ENCODE measurements at regions not wholly inside any gene's neighbourhood (a gene's known extent, or its start where the extent isn't known, plus 50 kb on each side); places are given as distances from the start of the nearest gene placed in this dataset.
"Not testable (repeated sequence)": the region's sequence is repeated elsewhere in the genome, so short reads cannot be mapped to it uniquely, and the experiment has no call there.

DNA sequence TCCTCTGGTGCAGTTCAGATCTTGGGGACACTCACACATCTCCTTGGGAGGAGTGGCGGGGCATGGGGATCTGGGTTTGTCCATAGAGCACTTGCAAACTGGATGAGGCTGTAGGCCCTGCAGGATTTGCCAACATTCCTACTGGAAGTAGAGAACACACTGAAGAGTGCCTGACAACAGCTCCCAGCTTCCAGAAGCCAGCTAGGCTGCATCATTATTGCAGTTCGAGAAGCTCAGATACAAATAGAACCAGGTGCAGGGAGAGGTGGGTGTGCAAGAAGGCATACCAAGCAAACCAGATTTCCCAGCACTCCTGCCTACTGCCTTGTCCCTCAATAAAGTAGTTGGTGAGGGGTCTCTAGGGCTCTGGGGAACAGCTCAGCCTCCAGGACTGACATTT lies 52.5 kb downstream of the RHOB start:
- H2AFZ ChIP-seq (ENCODE audit: low read depth, low read length), result no peak overlapping the region
- no peaks in the 10 kb centered on the region for H3K4me1 ChIP-seq (ENCODE audit: control insufficient read depth, extremely low read depth, insufficient read depth, low read length)
- no peaks in the 10 kb centered on the region for H3K79me2 ChIP-seq (ENCODE audit: control insufficient read depth, insufficient read depth, low read length)
- BruUV-seq (replicated peaks), result no TSS peak
- POLR2A ChIA-PET, result no interaction called here
- DNase-seq (ENCODE audit: low read depth, low spot score) (no peak), FAIRE-seq (no peak)
- no peak overlapping the region for H3K4me3 ChIP-seq (replicated peaks in 1 of 3; ENCODE audit: insufficient read depth in 1 of 3, low read depth in 1 of 3, low read length in 3 of 3)
- H3K27me3 ChIP-seq (ENCODE audit: control insufficient read depth in 2 of 2, insufficient read depth in 2 of 2, low read length in 2 of 2), result no peaks in the 10 kb centered on the region
- H3K9me3 ChIP-seq (replicated peaks; ENCODE audit: control insufficient read depth, insufficient read depth, low read length), result no peaks in the 10 kb centered on the region
- dilution Hi-C loops (cut with MboI; ENCODE audit: extremely low pct_ligation_motif_present, low sequenced_read_pairs) (no loop called here), intact Hi-C loops (cut with micrococcal nuclease) (no loop called here)
- no peak overlapping the region for H3K4me2 ChIP-seq (ENCODE audit: insufficient read depth, low read length)
- H3K27ac ChIP-seq (ENCODE audit: insufficient read depth, low read depth, low read length), result no peak overlapping the region
- H3K36me3 ChIP-seq (ENCODE audit: control insufficient read depth in 2 of 2, extremely low read depth in 1 of 2, insufficient read depth in 2 of 2, low read length in 2 of 2), result no peaks in the 10 kb centered on the region
- CTCF ChIA-PET, result interaction anchor here (0.9 kb wide), 1 partner anchor 60 kb away, joined by 3 read pairs; no protein-coding TSS in a partner anchor
- H3K9ac ChIP-seq (replicated peaks; ENCODE audit: extremely low read depth, insufficient read depth, low read length), result no peak overlapping the region
- TF ChIP-seq POLR2A (IDR thresholded peaks at IDR 0.05; ENCODE audit: low read depth, low read length), result no peak
- TF ChIP-seq, protein P1, sequence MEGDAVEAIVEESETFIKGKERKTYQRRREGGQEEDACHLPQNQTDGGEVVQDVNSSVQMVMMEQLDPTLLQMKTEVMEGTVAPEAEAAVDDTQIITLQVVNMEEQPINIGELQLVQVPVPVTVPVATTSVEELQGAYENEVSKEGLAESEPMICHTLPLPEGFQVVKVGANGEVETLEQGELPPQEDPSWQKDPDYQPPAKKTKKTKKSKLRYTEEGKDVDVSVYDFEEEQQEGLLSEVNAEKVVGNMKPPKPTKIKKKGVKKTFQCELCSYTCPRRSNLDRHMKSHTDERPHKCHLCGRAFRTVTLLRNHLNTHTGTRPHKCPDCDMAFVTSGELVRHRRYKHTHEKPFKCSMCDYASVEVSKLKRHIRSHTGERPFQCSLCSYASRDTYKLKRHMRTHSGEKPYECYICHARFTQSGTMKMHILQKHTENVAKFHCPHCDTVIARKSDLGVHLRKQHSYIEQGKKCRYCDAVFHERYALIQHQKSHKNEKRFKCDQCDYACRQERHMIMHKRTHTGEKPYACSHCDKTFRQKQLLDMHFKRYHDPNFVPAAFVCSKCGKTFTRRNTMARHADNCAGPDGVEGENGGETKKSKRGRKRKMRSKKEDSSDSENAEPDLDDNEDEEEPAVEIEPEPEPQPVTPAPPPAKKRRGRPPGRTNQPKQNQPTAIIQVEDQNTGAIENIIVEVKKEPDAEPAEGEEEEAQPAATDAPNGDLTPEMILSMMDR (IDR thresholded peaks at IDR 0.05; ENCODE audit: extremely low read depth in 1 of 2, insufficient read depth in 1 of 2, low read depth in 1 of 2, low read length in 2 of 2), result no peak
- no peaks in the 10 kb centered on the region for H4K20me1 ChIP-seq (replicated peaks; ENCODE audit: control insufficient read depth, extremely low read depth, insufficient read depth, low read length)
- no peaks in the 10 kb centered on the region for H3K9me1 ChIP-seq (replicated peaks; ENCODE audit: control insufficient read depth, extremely low read depth, insufficient read depth, low read length)

DNA sequence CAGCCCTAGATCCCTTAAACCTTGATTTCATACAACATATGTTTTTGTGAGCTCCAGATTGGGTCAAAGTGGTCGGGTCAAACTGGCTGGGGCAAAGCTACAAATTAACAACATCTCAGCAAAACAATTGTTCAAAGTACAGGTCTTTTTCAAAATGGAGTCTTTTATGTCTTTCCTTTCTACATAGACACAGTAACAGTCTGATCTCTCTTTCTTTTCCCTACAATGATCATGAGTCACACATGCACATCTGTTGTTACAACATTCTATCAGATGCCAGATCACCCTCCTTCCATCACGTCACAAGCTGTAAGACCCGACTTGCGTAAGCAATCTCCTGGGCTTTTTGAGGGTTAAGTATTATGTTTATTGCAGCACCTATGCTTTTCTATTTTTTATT lies 55.1 kb downstream of the RHOB start:
- no peaks in the 10 kb centered on the region for H3K36me3 ChIP-seq (ENCODE audit: control insufficient read depth in 2 of 2, extremely low read depth in 1 of 2, insufficient read depth in 2 of 2, low read length in 2 of 2)
- no peak overlapping the region for H3K4me2 ChIP-seq (ENCODE audit: insufficient read depth, low read length)
- intact Hi-C loops (cut with micrococcal nuclease), result no loop called here
- TF ChIP-seq GATA2 (IDR thresholded peaks at IDR 0.05; ENCODE audit: insufficient read depth, insufficient read length, low read depth, low read length) (no peak), FOS (IDR thresholded peaks at IDR 0.05; ENCODE audit: borderline replicate concordance, insufficient read depth, low read length) (no peak), EZH2 (IDR thresholded peaks at IDR 0.05; ENCODE audit: borderline replicate concordance, low read depth, low read length, severe bottlenecking) (no peak), POLR2AphosphoS5 (IDR thresholded peaks at IDR 0.05; ENCODE audit: insufficient read depth, low read depth, low read length) (no peak)
- H3K27ac ChIP-seq (ENCODE audit: insufficient read depth, low read depth, low read length), result no peak overlapping the region
- no peak overlapping the region for H3K9ac ChIP-seq (replicated peaks; ENCODE audit: extremely low read depth, insufficient read depth, low read length)
- dilution Hi-C loops (cut with MboI; ENCODE audit: extremely low pct_ligation_motif_present, low sequenced_read_pairs), result no loop called here
- H3K4me1 ChIP-seq (ENCODE audit: control insufficient read depth, extremely low read depth, insufficient read depth, low read length), result no peaks in the 10 kb centered on the region
- no peaks in the 10 kb centered on the region for H3K9me3 ChIP-seq (replicated peaks; ENCODE audit: control insufficient read depth, insufficient read depth, low read length)
- no TSS peak for BruUV-seq (replicated peaks)
- no peaks in the 10 kb centered on the region for H3K9me1 ChIP-seq (replicated peaks; ENCODE audit: control insufficient read depth, extremely low read depth, insufficient read depth, low read length)
- no peak overlapping the region for H2AFZ ChIP-seq (ENCODE audit: low read depth, low read length)
- no peaks in the 10 kb centered on the region for H3K27me3 ChIP-seq (ENCODE audit: control insufficient read depth in 2 of 2, insufficient read depth in 2 of 2, low read length in 2 of 2)
- POLR2A ChIA-PET, result no interaction called here
- CTCF ChIA-PET, result no interaction called here
- DNase-seq (ENCODE audit: low read depth, low spot score), result peak; percentile 40
- FAIRE-seq, result no peak
- no peak overlapping the region for H3K4me3 ChIP-seq (replicated peaks in 1 of 3; ENCODE audit: insufficient read depth in 1 of 3, low read depth in 1 of 3, low read length in 3 of 3)
- H3K79me2 ChIP-seq (ENCODE audit: control insufficient read depth, insufficient read depth, low read length), result no peaks in the 10 kb centered on the region
- H4K20me1 ChIP-seq (replicated peaks; ENCODE audit: control insufficient read depth, extremely low read depth, insufficient read depth, low read length), result no peaks in the 10 kb centered on the region

DNA sequence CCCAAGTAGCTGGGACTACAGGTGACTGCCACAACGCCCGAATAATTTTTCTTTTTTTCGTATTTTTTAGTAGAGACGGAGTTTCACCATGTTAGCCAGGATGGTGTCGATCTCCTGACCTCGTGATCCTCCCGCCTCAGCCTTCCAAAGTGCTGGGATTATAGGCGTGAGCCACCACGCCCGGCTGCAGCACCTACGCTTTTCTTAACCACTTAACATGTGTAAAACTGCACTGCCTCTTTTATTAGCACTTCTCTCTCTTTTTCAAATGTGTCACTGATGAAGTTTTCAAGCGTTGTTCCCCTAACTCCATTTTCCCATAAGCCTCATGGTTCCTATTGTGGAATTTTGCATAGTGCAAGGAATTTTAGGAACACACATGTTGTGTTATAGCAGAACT lies 55.6 kb downstream of the RHOB start:
- CTCF ChIA-PET; H3K4me1 ChIP-seq (ENCODE audit: control insufficient read depth, extremely low read depth, insufficient read depth, low read length); H3K36me3 ChIP-seq (ENCODE audit: control insufficient read depth in 2 of 2, extremely low read depth in 1 of 2, insufficient read depth in 2 of 2, low read length in 2 of 2); H4K20me1 ChIP-seq (replicated peaks; ENCODE audit: control insufficient read depth, extremely low read depth, insufficient read depth, low read length); H3K9me3 ChIP-seq (replicated peaks; ENCODE audit: control insufficient read depth, insufficient read depth, low read length); FAIRE-seq; H3K9ac ChIP-seq (replicated peaks; ENCODE audit: extremely low read depth, insufficient read depth, low read length); H3K27ac ChIP-seq (ENCODE audit: insufficient read depth, low read depth, low read length); BruUV-seq (replicated peaks); H3K27me3 ChIP-seq (ENCODE audit: control insufficient read depth in 2 of 2, insufficient read depth in 2 of 2, low read length in 2 of 2); H3K4me3 ChIP-seq (replicated peaks in 1 of 3; ENCODE audit: insufficient read depth in 1 of 3, low read depth in 1 of 3, low read length in 3 of 3); H3K79me2 ChIP-seq (ENCODE audit: control insufficient read depth, insufficient read depth, low read length); H2AFZ ChIP-seq (ENCODE audit: low read depth, low read length); POLR2A ChIA-PET; dilution Hi-C loops (cut with MboI; ENCODE audit: extremely low pct_ligation_motif_present, low sequenced_read_pairs); intact Hi-C loops (cut with micrococcal nuclease); DNase-seq (ENCODE audit: low read depth, low spot score); H3K4me2 ChIP-seq (ENCODE audit: insufficient read depth, low read length); H3K9me1 ChIP-seq (replicated peaks; ENCODE audit: control insufficient read depth, extremely low read depth, insufficient read depth, low read length): not testable (repeated sequence)

Measured in endothelial cell of umbilical vein (primary cell).